Gastroesophageal sphincter (tissue), 4 donors: ENCODE measurements at regions not wholly inside any gene's neighbourhood (a gene's known extent, or its start where the extent isn't known, plus 50 kb on each side); places are given as distances from the start of the nearest gene placed in this dataset.

Experiments
- ATAC-seq: fragments of 150-250 bp; one replicate; pipeline ENCODE4 v1.9.1; 2016; ENCODE audit warnings: mild to moderate bottlenecking, moderate library complexity
- H3K27ac ChIP-seq, 4 donors: fragments of 200-600 bp; sonication (generic) in 3 of 4; 1 replicate in 3 of 4; 2 replicates in 1 of 4; pipeline ENCODE4 v1.5.1; 2016 to 2019
- H3K27me3 ChIP-seq: fragments of 200-600 bp; sonication (generic); one replicate; pipeline ENCODE4 v1.5.1; 2019
- H3K36me3 ChIP-seq, 2 donors: fragments of 200-600 bp; sonication (generic); one replicate each; pipeline ENCODE4 v1.5.1; 2019; ENCODE audit warnings: control low read depth in 1 of 2
- H3K4me1 ChIP-seq, 3 donors: fragments of 200-600 bp; sonication (generic); 1 replicate in 2 of 3; 2 replicates in 1 of 3; pipeline ENCODE4 v1.5.1; 2016 to 2019; ENCODE audit warnings: control low read depth in 2 of 3
- H3K4me3 ChIP-seq, 2 donors: fragments of 200-600 bp; sonication (generic); one replicate each; pipeline ENCODE4 v1.5.1; 2019; ENCODE audit warnings: mild to moderate bottlenecking in 1 of 2, moderate library complexity in 1 of 2
- H3K9me3 ChIP-seq, 3 donors: fragments of 200-600 bp; sonication (generic); one replicate each; pipeline ENCODE4 v1.5.1; 2017 to 2019; ENCODE audit warnings: control low read depth in 2 of 3
- EP300 ChIP-seq: sonication (generic); formaldehyde crosslinking; IDR thresholded peaks from one replicate; pipeline ENCODE4 v1.6.1; 2017; ENCODE audit warnings: antibody characterized with exemption, mild to moderate bottlenecking
- POLR2A ChIP-seq, 2 donors: fragments of 450-650 bp; IDR thresholded peaks; one replicate each; pipeline ENCODE4 v1.6.1; 2017; ENCODE audit warnings: antibody characterized with exemption in 2 of 2, mild to moderate bottlenecking in 2 of 2, moderate library complexity in 1 of 2
- POLR2AphosphoS5 ChIP-seq: sonication (generic); formaldehyde crosslinking; IDR thresholded peaks from one replicate; pipeline ENCODE4 v1.6.1; 2017; ENCODE audit warnings: antibody characterized with exemption
- WGBS, 2 donors: methylation state at CpG; one replicate each; pipeline ENCODE4 v1.1.5; 2018; ENCODE audit warnings: low coverage in 1 of 2; 5-methylcytosine and 5-hydroxymethylcytosine counted together
- TF ChIP-seq, protein P1 (sequence below), 4 experiments: fragments of 200-600 bp in 2 of 4; fragments of 450-650 bp in 2 of 4; sonication (generic) in 1 of 4; IDR thresholded peaks; one replicate each; pipeline ENCODE4 v1.5.1; 2017 to 2019; ENCODE audit warnings: antibody characterized with exemption in 4 of 4, mild to moderate bottlenecking in 2 of 4, moderate library complexity in 2 of 4

DNA sequence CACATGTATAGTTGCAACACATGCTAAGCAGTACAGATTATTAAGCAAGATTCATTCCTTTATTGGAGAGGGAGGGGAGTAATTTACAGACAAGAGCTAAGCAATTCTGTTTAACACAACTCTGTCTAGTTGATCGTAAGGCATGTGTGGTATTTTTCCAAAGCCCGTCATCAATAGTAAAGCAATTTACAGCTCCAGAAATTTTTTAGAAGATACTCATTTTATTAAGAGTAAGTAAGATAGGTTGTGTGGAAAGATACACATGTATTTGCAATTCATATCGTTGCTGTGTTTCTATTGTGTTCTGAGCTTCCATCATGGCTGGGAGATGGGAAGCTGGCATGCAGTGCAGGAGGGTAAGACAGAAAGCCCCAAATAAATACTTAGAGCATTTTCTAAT, 289.2 kb upstream of the TMEM161B start:
- 74 to 87% methylated on average over 3 of the region's 3 CpGs for WGBS, 2 donors
- Histone ChIP-seq H3K9me3 (no peaks in the 10 kb centered on the region), H3K36me3 (no peaks in the 10 kb centered on the region), H3K4me1 (no peaks in the 10 kb centered on the region), H3K27me3 (no peaks in the 10 kb centered on the region), H3K4me3 (no peak overlapping the region), H3K27ac (no peak overlapping the region)
- TF ChIP-seq, protein P1, sequence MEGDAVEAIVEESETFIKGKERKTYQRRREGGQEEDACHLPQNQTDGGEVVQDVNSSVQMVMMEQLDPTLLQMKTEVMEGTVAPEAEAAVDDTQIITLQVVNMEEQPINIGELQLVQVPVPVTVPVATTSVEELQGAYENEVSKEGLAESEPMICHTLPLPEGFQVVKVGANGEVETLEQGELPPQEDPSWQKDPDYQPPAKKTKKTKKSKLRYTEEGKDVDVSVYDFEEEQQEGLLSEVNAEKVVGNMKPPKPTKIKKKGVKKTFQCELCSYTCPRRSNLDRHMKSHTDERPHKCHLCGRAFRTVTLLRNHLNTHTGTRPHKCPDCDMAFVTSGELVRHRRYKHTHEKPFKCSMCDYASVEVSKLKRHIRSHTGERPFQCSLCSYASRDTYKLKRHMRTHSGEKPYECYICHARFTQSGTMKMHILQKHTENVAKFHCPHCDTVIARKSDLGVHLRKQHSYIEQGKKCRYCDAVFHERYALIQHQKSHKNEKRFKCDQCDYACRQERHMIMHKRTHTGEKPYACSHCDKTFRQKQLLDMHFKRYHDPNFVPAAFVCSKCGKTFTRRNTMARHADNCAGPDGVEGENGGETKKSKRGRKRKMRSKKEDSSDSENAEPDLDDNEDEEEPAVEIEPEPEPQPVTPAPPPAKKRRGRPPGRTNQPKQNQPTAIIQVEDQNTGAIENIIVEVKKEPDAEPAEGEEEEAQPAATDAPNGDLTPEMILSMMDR (IDR thresholded peaks at IDR 0.05), result no peak
- no peak for TF ChIP-seq EP300
- no peak for TF ChIP-seq POLR2A (IDR thresholded peaks at IDR 0.05)
- no peak for TF ChIP-seq POLR2AphosphoS5
- ATAC-seq, result no peak

DNA sequence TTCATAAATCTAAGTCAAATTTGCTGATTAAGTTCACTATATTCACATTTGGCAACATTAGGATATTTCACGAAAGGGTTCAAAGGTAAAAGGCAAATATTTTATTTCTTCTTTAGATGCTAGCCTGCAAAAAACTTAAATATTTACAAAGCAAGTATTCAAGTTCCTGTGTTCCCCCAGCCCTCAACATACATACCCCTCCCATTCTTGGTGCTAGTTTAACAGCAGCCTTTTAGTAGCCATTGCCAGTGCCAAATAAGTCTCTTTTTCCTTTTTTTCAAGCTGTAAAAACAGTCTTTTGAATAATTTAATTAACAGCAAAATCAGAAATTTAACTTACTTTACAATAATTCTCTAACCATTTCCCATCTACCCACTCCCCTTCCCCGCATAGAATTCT, 288.5 kb upstream of the TMEM161B start:
- WGBS, 2 donors, result 68 to 83% methylated on average over 2 of the region's 2 CpGs
- TF ChIP-seq, protein P1 (IDR thresholded peaks at IDR 0.05), result no peak
- TF ChIP-seq POLR2AphosphoS5 (no peak), EP300 (no peak), POLR2A (IDR thresholded peaks at IDR 0.05) (no peak)
- no peak for ATAC-seq
- H3K36me3 ChIP-seq, result no peaks in the 10 kb centered on the region
- no peak overlapping the region for H3K4me3 ChIP-seq
- no peak overlapping the region for H3K27ac ChIP-seq
- H3K27me3 ChIP-seq, result no peaks in the 10 kb centered on the region
- no peaks in the 10 kb centered on the region for H3K9me3 ChIP-seq
- no peaks in the 10 kb centered on the region for H3K4me1 ChIP-seq

DNA sequence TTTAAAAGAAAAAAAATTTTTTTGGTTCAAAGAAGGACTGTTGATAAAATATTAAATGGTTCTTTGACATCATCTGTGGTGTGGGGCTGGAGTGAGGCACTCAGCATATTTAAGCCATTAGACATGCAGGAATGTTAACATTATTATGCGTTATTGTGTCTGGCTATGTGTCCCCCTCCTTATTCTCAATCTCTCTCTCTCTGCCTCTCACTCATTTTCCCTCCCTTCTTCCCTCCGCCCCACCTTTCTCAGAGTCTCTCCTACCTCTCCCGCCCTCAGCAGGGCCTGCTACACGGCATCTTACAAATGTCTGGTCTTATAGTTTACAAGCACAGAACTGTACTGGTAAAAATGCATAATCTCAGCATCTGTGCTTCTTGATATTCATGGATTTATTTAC, 287.8 kb upstream of the TMEM161B start:
- 52 to 68% methylated on average over 3 to 4 of the region's 4 CpGs for WGBS, 2 donors
- H3K9me3 ChIP-seq, result no peaks in the 10 kb centered on the region
- H3K27me3 ChIP-seq, result no peaks in the 10 kb centered on the region
- no peak overlapping the region for H3K4me3 ChIP-seq
- H3K36me3 ChIP-seq, result no peaks in the 10 kb centered on the region
- ATAC-seq, result no peak
- TF ChIP-seq, protein P1 (IDR thresholded peaks at IDR 0.05), result no peak
- TF ChIP-seq EP300, result no peak
- no peak for TF ChIP-seq POLR2AphosphoS5
- no peak for TF ChIP-seq POLR2A (IDR thresholded peaks at IDR 0.05)
- no peak overlapping the region for H3K27ac ChIP-seq
- H3K4me1 ChIP-seq, result no peaks in the 10 kb centered on the region

DNA sequence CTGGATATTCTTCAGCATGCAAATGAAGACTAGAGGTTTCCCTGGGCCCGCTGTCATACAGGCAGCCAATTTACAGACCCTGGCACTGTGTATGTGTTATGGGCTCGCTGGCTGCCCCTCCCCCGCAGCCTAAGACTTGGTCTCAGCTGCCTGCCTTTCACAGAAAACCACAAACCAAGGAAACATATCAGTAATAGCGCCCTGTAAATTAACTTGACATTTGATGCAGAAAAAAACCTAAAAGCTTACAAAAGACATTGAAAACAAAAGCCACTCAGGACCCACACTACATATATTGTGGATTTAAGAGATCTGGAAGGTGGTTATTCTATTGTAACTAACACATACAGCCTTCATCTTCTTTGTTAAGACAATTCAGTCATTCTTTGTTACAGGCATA, 287.0 kb upstream of the TMEM161B start:
- H3K4me3 ChIP-seq, result no peak overlapping the region
- H3K4me1 ChIP-seq, result no peaks in the 10 kb centered on the region
- no peaks in the 10 kb centered on the region for H3K27me3 ChIP-seq
- TF ChIP-seq, protein P1 (IDR thresholded peaks at IDR 0.05), result no peak
- TF ChIP-seq EP300 (no peak), POLR2AphosphoS5 (no peak)
- ATAC-seq, result no peak
- no peaks in the 10 kb centered on the region for H3K36me3 ChIP-seq
- no peaks in the 10 kb centered on the region for H3K9me3 ChIP-seq
- H3K27ac ChIP-seq, result no peak overlapping the region
- WGBS, 2 donors, result 14 to 22% methylated on average over 3 to 4 of the region's 4 CpGs

DNA sequence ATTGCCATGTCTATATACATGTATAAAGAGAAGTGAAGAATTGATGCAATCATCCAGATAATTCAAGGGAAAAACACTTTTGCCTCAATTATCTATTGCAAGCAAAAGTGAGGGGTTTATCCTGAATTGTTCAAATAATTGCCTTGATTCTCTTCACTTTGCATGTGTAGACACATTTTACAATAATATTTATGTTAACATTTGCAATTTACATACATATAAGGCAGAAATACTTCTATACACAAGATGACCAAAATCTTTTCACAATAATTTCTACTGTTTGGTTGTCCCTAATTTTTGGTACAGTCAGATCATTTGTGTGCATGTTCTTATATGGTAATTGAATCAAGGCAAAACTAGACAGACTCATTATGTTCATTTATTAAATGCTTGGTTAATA, 285.3 kb upstream of the TMEM161B start:
- H3K36me3 ChIP-seq, result no peaks in the 10 kb centered on the region
- no peak for ATAC-seq
- H3K27me3 ChIP-seq, result no peaks in the 10 kb centered on the region
- H3K4me1 ChIP-seq, result no peaks in the 10 kb centered on the region
- no peaks in the 10 kb centered on the region for H3K9me3 ChIP-seq
- H3K4me3 ChIP-seq, result no peak overlapping the region
- no peak for TF ChIP-seq POLR2AphosphoS5
- TF ChIP-seq, protein P1 (IDR thresholded peaks at IDR 0.05), result no peak
- no peak for TF ChIP-seq POLR2A (IDR thresholded peaks at IDR 0.05)
- no peak for TF ChIP-seq EP300
- H3K27ac ChIP-seq, result no peak overlapping the region
